H1 (cell line): ENCODE measurements at regions not wholly inside any gene's neighbourhood (a gene's known extent, or its start where the extent isn't known, plus 50 kb on each side); places are given as distances from the start of the nearest gene placed in this dataset.

ENCODE experiments used
- CTCF ChIA-PET: fragments of 300-600 bp; sonication (Branson Sonifier 250); formaldehyde crosslinking; loops from one replicate; lab custom pipeline; 2021; ENCODE audit not compliant: partially characterized antibody; lab: Charles Lee
- POLR2A ChIA-PET: fragments of 300-600 bp; sonication (Branson Sonifier 250); formaldehyde crosslinking; loops from one replicate; lab custom pipeline; 2021; ENCODE audit warnings: inconsistent platforms; ENCODE audit not compliant: partially characterized antibody; lab: Charles Lee
- DNase-seq, 2 experiments: peaks; one replicate each; pipeline versions ENCODE4 v3.0.0 to v3.0.0-alpha.2; 2010 to 2022; ENCODE audit warnings: low spot score in 2 of 2, low read depth in 1 of 2, mixed read lengths in 1 of 2
- FAIRE-seq: peaks from 2 replicates; lab custom pipeline; 2011; peaks lifted over from hg19 to GRCh38; lab: Jason Lieb, UNC
- H2AFZ ChIP-seq: 2 replicates; pipeline ENCODE4 v1.8.1; 2012; ENCODE audit warnings: low read length, inconsistent platforms
- H2AK5ac ChIP-seq: 2 replicates; pipeline ENCODE4 v1.6.1; 2013; ENCODE audit warnings: low read depth, low read length
- H2BK120ac ChIP-seq: replicated peaks from 2 replicates; pipeline ENCODE3; 2013; ENCODE audit warnings: low read depth, low read length, inconsistent platforms
- H2BK12ac ChIP-seq: 2 replicates; pipeline ENCODE4 v1.6.1; 2013; ENCODE audit warnings: low read depth, low read length
- H2BK15ac ChIP-seq: 2 replicates; pipeline ENCODE4 v1.6.1; 2013; ENCODE audit warnings: low read length
- H2BK20ac ChIP-seq: 2 replicates; pipeline ENCODE4 v1.6.1; 2013; ENCODE audit warnings: low read length
- H2BK5ac ChIP-seq: 2 replicates; pipeline ENCODE4 v1.6.1; 2013; ENCODE audit warnings: low read depth, low read length
- H3K14ac ChIP-seq: 2 replicates; pipeline ENCODE4 v1.6.1; 2013; ENCODE audit warnings: inconsistent platforms; ENCODE audit not compliant: insufficient read length
- H3K18ac ChIP-seq: 2 replicates; pipeline ENCODE4 v1.6.1; 2013; ENCODE audit warnings: low read length; ENCODE audit errors: extremely low read depth
- H3K23ac ChIP-seq: 2 replicates; pipeline ENCODE4 v1.6.1; 2013; ENCODE audit warnings: inconsistent platforms; ENCODE audit not compliant: insufficient read length
- H3K23me2 ChIP-seq: 2 replicates; pipeline ENCODE4 v1.6.1; 2013; ENCODE audit warnings: low read depth, low read length
- H3K27ac ChIP-seq: 2 replicates; pipeline ENCODE4 v1.6.1; 2011; ENCODE audit warnings: low read depth, low read length, inconsistent platforms
- H3K27me3 ChIP-seq, 4 experiments: replicated peaks in 1 of 4; 1 replicate in 1 of 4; 2 replicates in 3 of 4; pipeline versions ENCODE4 v1.6.1 to v1.8.1; 2011 to 2013; ENCODE audit warnings: low read length in 3 of 4, mild to moderate bottlenecking in 3 of 4, inconsistent platforms in 2 of 4, mixed read lengths in 2 of 4, moderate library complexity in 1 of 4; ENCODE audit not compliant: control insufficient read depth in 3 of 4, insufficient read depth in 3 of 4; ENCODE audit errors: extremely low read depth in 1 of 4
- H3K36me3 ChIP-seq, 4 experiments: 2 replicates each; pipeline versions ENCODE4 v1.6.1 to v1.8.1; 2011 to 2013; ENCODE audit warnings: mild to moderate bottlenecking in 4 of 4, low read length in 3 of 4, moderate library complexity in 2 of 4, control low read depth in 1 of 4, inconsistent platforms in 1 of 4; ENCODE audit not compliant: insufficient read depth in 4 of 4, control insufficient read depth in 2 of 4
- H3K4ac ChIP-seq: replicated peaks from 2 replicates; pipeline ENCODE3; 2013; ENCODE audit warnings: low read length, low read depth, mixed read lengths, inconsistent platforms; ENCODE audit not compliant: insufficient read length
- H3K4me1 ChIP-seq, 4 experiments: replicated peaks in 1 of 4; 1 replicate in 1 of 4; 2 replicates in 3 of 4; pipeline versions ENCODE4 v1.6.1 to v1.8.1; 2011 to 2013; ENCODE audit warnings: low read length in 3 of 4, inconsistent platforms in 2 of 4, mixed read lengths in 1 of 4; ENCODE audit not compliant: insufficient read depth in 4 of 4, control insufficient read depth in 3 of 4
- H3K4me2 ChIP-seq, 2 experiments: 2 replicates each; pipeline versions ENCODE4 v1.6.1 to v1.8.1; 2011 to 2013; ENCODE audit warnings: low read depth in 2 of 2, low read length in 2 of 2, control low read depth in 1 of 2, inconsistent platforms in 1 of 2, mild to moderate bottlenecking in 1 of 2; ENCODE audit not compliant: insufficient read depth in 1 of 2
- H3K4me3 ChIP-seq, 4 experiments: fragments of 200-600, 300-600 bp in 1 of 4; sonication (generic), shearing (Covaris generic), sonication (Bioruptor Twin) in 1 of 4; 2 replicates each; pipeline versions ENCODE4 v1.5.1 to v1.8.1; 2011 to 2016; ENCODE audit warnings: low read length in 4 of 4, low read depth in 3 of 4, control low read depth in 2 of 4, inconsistent platforms in 2 of 4, mild to moderate bottlenecking in 2 of 4, mixed read lengths in 1 of 4, moderate library complexity in 1 of 4; ENCODE audit not compliant: insufficient read depth in 2 of 4; ENCODE audit errors: extremely low read depth in 1 of 4
- H3K56ac ChIP-seq: replicated peaks from 2 replicates; pipeline ENCODE3; 2013; ENCODE audit warnings: low read depth, mild to moderate bottlenecking, mixed read lengths, low read length, inconsistent platforms; ENCODE audit not compliant: insufficient read length
- H3K79me1 ChIP-seq: 2 replicates; pipeline ENCODE4 v1.6.1; 2013; ENCODE audit warnings: low read depth, low read length, control low read depth
- H3K79me2 ChIP-seq, 2 experiments: 2 replicates each; pipeline versions ENCODE4 v1.6.1 to v1.8.1; 2012 to 2013; ENCODE audit warnings: low read length in 2 of 2, mild to moderate bottlenecking in 2 of 2, inconsistent platforms in 1 of 2; ENCODE audit not compliant: insufficient read depth in 2 of 2, control insufficient read depth in 1 of 2
- H3K9ac ChIP-seq, 4 experiments: replicated peaks in 1 of 4; 1 replicate in 1 of 4; 2 replicates in 3 of 4; pipeline versions ENCODE4 v1.6.1 to v1.8.1; 2011 to 2013; ENCODE audit warnings: low read depth in 3 of 4, low read length in 3 of 4, control low read depth in 2 of 4, mild to moderate bottlenecking in 2 of 4, moderate library complexity in 2 of 4, inconsistent platforms in 1 of 4; ENCODE audit errors: extremely low read depth in 1 of 4
- H3K9me3 ChIP-seq, 2 experiments: 2 replicates each; pipeline versions ENCODE4 v1.6.1 to v1.8.1; 2012 to 2013; ENCODE audit warnings: mild to moderate bottlenecking in 2 of 2, moderate library complexity in 2 of 2, control low read depth in 1 of 2, inconsistent platforms in 1 of 2, low read depth in 1 of 2, low read length in 1 of 2, mixed read lengths in 1 of 2; ENCODE audit not compliant: insufficient read depth in 2 of 2
- H4K20me1 ChIP-seq, 2 experiments: replicated peaks in 1 of 2; 2 replicates each; pipeline versions ENCODE3 to v1.8.1; 2011 to 2013; ENCODE audit warnings: inconsistent platforms in 2 of 2, low read length in 2 of 2, mild to moderate bottlenecking in 1 of 2; ENCODE audit not compliant: insufficient read depth in 2 of 2, control insufficient read depth in 1 of 2
- H4K5ac ChIP-seq: 2 replicates; pipeline ENCODE4 v1.6.1; 2013; ENCODE audit warnings: low read length, low read depth, mixed read lengths, inconsistent platforms; ENCODE audit not compliant: insufficient read length
- H4K8ac ChIP-seq: 2 replicates; pipeline ENCODE4 v1.8.0; 2013; ENCODE audit warnings: mild to moderate bottlenecking, moderate library complexity, low read length, inconsistent platforms; ENCODE audit not compliant: insufficient read depth; ENCODE audit errors: extremely low read depth
- H4K91ac ChIP-seq: replicated peaks from 2 replicates; pipeline ENCODE3; 2013; ENCODE audit warnings: low read length, mixed read lengths, inconsistent platforms; ENCODE audit not compliant: insufficient read length
- CBX8 ChIP-seq: fragments of 300-800, 300-1000 bp; sonication (generic); IDR thresholded peaks from 2 replicates; pipeline ENCODE4 v1.7.1; 2016; ENCODE audit warnings: low read depth, low read length, borderline replicate concordance
- CREB1 ChIP-seq: IDR thresholded peaks from 2 replicates; pipeline ENCODE4 v1.6.1; 2012; ENCODE audit warnings: inconsistent platforms
- EZH2 ChIP-seq: fragments of 200-600 bp; sonication (generic); IDR thresholded peaks from 2 replicates; pipeline ENCODE4 v1.7.1; 2012; ENCODE audit warnings: low read depth, mild to moderate bottlenecking, moderate library complexity, low read length, inconsistent platforms; ENCODE audit not compliant: severe bottlenecking
- JUND ChIP-seq: IDR thresholded peaks from 2 replicates; pipeline ENCODE4 v1.6.1; 2011; ENCODE audit warnings: mild to moderate bottlenecking, improper control_type of control experiment, low read length
- KDM4A ChIP-seq: IDR thresholded peaks from one replicate; pipeline ENCODE4 v1.7.1; 2012; ENCODE audit warnings: low read depth, mild to moderate bottlenecking, moderate library complexity, low read length, inconsistent platforms; ENCODE audit not compliant: severe bottlenecking
- MAFK ChIP-seq: IDR thresholded peaks from 2 replicates; pipeline ENCODE4 v1.6.1; 2012; ENCODE audit warnings: low read depth, mild to moderate bottlenecking, improper control_type of control experiment, low read length
- NRF1 ChIP-seq: IDR thresholded peaks from 2 replicates; pipeline ENCODE4 v1.6.1; 2011; ENCODE audit warnings: mild to moderate bottlenecking, low read depth, low read length, improper control_type of control experiment
- POLR2A ChIP-seq, 2 experiments: IDR thresholded peaks; 1 replicate in 1 of 2; 2 replicates in 1 of 2; pipeline ENCODE4 v1.6.1; 2011; ENCODE audit warnings: low read depth in 2 of 2, low read length in 2 of 2, mild to moderate bottlenecking in 2 of 2; ENCODE audit errors: control extremely low read depth in 1 of 2
- RBBP5 ChIP-seq: IDR thresholded peaks from 2 replicates; pipeline ENCODE4 v1.7.1; 2012; ENCODE audit warnings: low read depth, mild to moderate bottlenecking, inconsistent platforms, low read length, moderate library complexity, borderline replicate concordance
- SIN3A ChIP-seq, 2 experiments: IDR thresholded peaks in 1 of 2; conservative IDR thresholded peaks in 1 of 2; 2 replicates each; pipeline ENCODE4 v1.6.1; 2011 to 2012; ENCODE audit warnings: low read length in 2 of 2, improper control_type of control experiment in 1 of 2, low read depth in 1 of 2, mild to moderate bottlenecking in 1 of 2
- SIX5 ChIP-seq: IDR thresholded peaks from 2 replicates; pipeline ENCODE4 v1.6.1; 2011; ENCODE audit warnings: mild to moderate bottlenecking, low read depth, low read length
- SUZ12 ChIP-seq: fragments of 200-600 bp; sonication (generic); IDR thresholded peaks from 2 replicates; pipeline ENCODE4 v1.6.1; 2012; ENCODE audit warnings: mild to moderate bottlenecking, inconsistent platforms, low read length, moderate library complexity, mixed read lengths
- TAF7 ChIP-seq: optimal IDR thresholded peaks from 2 replicates; pipeline ENCODE3; 2011; ENCODE audit warnings: low read depth, mild to moderate bottlenecking, inconsistent platforms, low read length, moderate library complexity, borderline replicate concordance
- TCF12 ChIP-seq: IDR thresholded peaks from 2 replicates; pipeline ENCODE4 v1.6.1; 2011; ENCODE audit warnings: low read depth, mild to moderate bottlenecking, low read length
- YY1 ChIP-seq: IDR thresholded peaks from 2 replicates; pipeline ENCODE4 v1.6.1; 2011; ENCODE audit warnings: low read depth, mild to moderate bottlenecking, low read length
- WGBS, 2 experiments: shearing (Covaris generic) in 1 of 2; methylation state at CpG; one replicate each; pipeline versions ENCODE4 v1.1.6 to v1.1.7; 2013 to 2015; ENCODE audit warnings: low lambda C conversion rate in 2 of 2, mixed read lengths in 2 of 2, inconsistent platforms in 1 of 2, low coverage in 1 of 2, missing lambda C conversion rate in 1 of 2; ENCODE audit not compliant: insufficient replicate concordance in 2 of 2, insufficient coverage in 1 of 2, insufficient read length in 1 of 2; ENCODE audit errors: extremely low coverage in 1 of 2, missing lambda C conversion rate in 1 of 2; 5-methylcytosine and 5-hydroxymethylcytosine counted together
- TF ChIP-seq, protein P1 (sequence below): IDR thresholded peaks from 2 replicates; pipeline ENCODE4 v1.6.1; 2012; ENCODE audit warnings: inconsistent platforms

DNA sequence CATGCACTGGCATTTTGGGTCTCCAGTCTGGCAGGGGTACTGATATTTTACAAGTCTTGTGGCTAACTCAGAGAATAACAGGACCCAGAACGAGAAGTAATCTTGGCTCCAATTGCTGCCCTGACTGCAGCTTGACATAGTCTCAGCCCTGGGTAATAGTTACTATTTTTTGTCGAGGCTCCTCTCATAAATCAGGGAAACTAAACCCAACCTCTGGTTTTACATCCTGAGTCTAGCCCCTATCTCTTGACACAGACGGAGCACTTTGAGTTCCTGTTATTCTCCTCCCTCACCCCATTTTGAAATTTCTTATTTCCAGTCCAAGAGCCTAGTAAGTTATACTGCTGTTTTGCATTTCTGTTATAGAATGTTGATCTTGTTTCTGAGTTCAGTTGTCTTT, 276.1 kb upstream of the GOLIM4 start:
- no peaks in the 10 kb centered on the region for H3K79me2 ChIP-seq
- H3K56ac ChIP-seq: no peak overlapping the region
- no peak overlapping the region for H2BK5ac ChIP-seq
- H3K27me3 ChIP-seq: no peaks in the 10 kb centered on the region
- H2BK20ac ChIP-seq: no peak overlapping the region
- no peak overlapping the region for H3K27ac ChIP-seq
- no peak overlapping the region for H2AK5ac ChIP-seq
- H4K91ac ChIP-seq: no peak overlapping the region
- no peak overlapping the region for H4K8ac ChIP-seq
- no peaks in the 10 kb centered on the region for H3K23me2 ChIP-seq
- H3K14ac ChIP-seq: no peak overlapping the region
- H4K5ac ChIP-seq: no peak overlapping the region
- H2AFZ ChIP-seq: no peak overlapping the region
- no peak overlapping the region for H3K4ac ChIP-seq
- no peak overlapping the region for H2BK120ac ChIP-seq
- H3K4me3 ChIP-seq: no peak overlapping the region
- no peaks in the 10 kb centered on the region for H3K79me1 ChIP-seq
- ChIA-PET POLR2A (no interaction called here), CTCF (interaction anchor here (0.6 kb wide), 1 partner anchor 15 kb away, joined by 3 read pairs; no protein-coding TSS in a partner anchor)
- WGBS, 2 experiments: 86% methylated on average over 3 of the region's 3 CpGs; no CpG with 5 or more reads in 1 of the 2 experiments
- H2BK15ac ChIP-seq: no peak overlapping the region
- no peaks in the 10 kb centered on the region for H4K20me1 ChIP-seq
- H3K18ac ChIP-seq: no peak overlapping the region
- no peak overlapping the region for H2BK12ac ChIP-seq
- no peak overlapping the region for H3K4me2 ChIP-seq
- no peak overlapping the region for H3K9ac ChIP-seq
- H3K36me3 ChIP-seq: no peaks in the 10 kb centered on the region
- FAIRE-seq (no peak), DNase-seq (no peak)
- no peaks in the 10 kb centered on the region for H3K9me3 ChIP-seq
- no peaks in the 10 kb centered on the region for H3K4me1 ChIP-seq
- H3K23ac ChIP-seq: no peak overlapping the region
- TF ChIP-seq EZH2 (no peak), SUZ12 (no peak), JUND (no peak), KDM4A (no peak), TAF7 (no peak), CREB1 (no peak), MAFK (no peak), SIX5 (no peak), CBX8 (no peak), SIN3A (conservative IDR thresholded peaks at IDR 0.05 in 1 of 2, IDR thresholded peaks at IDR 0.05 in 1 of 2; ENCODE audit: low read depth in 1 of 2, low read length in 2 of 2) (no peak), TCF12 (no peak), POLR2A (IDR thresholded peaks at IDR 0.05; ENCODE audit: control extremely low read depth in 1 of 2, low read depth in 2 of 2, low read length in 2 of 2) (no peak), YY1 (no peak), NRF1 (no peak), RBBP5 (no peak)
- TF ChIP-seq, protein P1, sequence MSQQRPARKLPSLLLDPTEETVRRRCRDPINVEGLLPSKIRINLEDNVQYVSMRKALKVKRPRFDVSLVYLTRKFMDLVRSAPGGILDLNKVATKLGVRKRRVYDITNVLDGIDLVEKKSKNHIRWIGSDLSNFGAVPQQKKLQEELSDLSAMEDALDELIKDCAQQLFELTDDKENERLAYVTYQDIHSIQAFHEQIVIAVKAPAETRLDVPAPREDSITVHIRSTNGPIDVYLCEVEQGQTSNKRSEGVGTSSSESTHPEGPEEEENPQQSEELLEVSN: no peak
